ENCODE measurements at regions not wholly inside any gene's neighbourhood (a gene's known extent, or its start where the extent isn't known, plus 50 kb on each side); places are given as distances from the start of the nearest gene placed in this dataset.
A peak's percentile ranks its signal among the peaks of the same experiment; 100 is the strongest.

- no peak overlapping the region for H2AK9ac ChIP-seq (replicated peaks; ENCODE audit: low read depth, low read length, poor library complexity)
- no peak for ATAC-seq (ENCODE audit: low read depth)
- H3K27ac ChIP-seq (ENCODE audit: insufficient read depth, low read length): no peak overlapping the region
- peaks cover 3% of the 10 kb centered on the region; the same call in 1 of the 2 replicates for H4K20me1 ChIP-seq (ENCODE audit: insufficient read depth, low read length)
- H2BK20ac ChIP-seq (ENCODE audit: low read depth, low read length): no peak overlapping the region
- peaks cover 9% of the 10 kb centered on the region; the same call in 1 of the 2 replicates for H3K9me1 ChIP-seq (ENCODE audit: insufficient read depth, low read length)
- H3K23ac ChIP-seq (ENCODE audit: low read depth, low read length): no peak overlapping the region
- H2BK15ac ChIP-seq (ENCODE audit: low read depth, low read length): no peak overlapping the region
- no peak overlapping the region for H4K5ac ChIP-seq (ENCODE audit: low read depth, low read length)
- TF ChIP-seq FOS (IDR thresholded peaks at IDR 0.05; ENCODE audit: low read depth, low read length): 0 out of 2 replicates have a peak, but pooled peaks have one; percentile 27
- TF ChIP-seq RAD21 (IDR thresholded peaks at IDR 0.05; ENCODE audit: low read length): no peak
- no peak overlapping the region for H3K9ac ChIP-seq (ENCODE audit: low read depth, low read length)
- peaks cover 29% of the 10 kb centered on the region for H3K36me3 ChIP-seq (ENCODE audit: control insufficient read depth, insufficient read depth, low read length)
- H3K9me3 ChIP-seq (ENCODE audit: control insufficient read depth, insufficient read depth, low read length): no peaks in the 10 kb centered on the region
- H3K4me1 ChIP-seq (ENCODE audit: control insufficient read depth, insufficient read depth, low read length): no peaks in the 10 kb centered on the region; the same call in 1 of the 2 replicates
- H3K4ac ChIP-seq (ENCODE audit: low read depth, low read length): no peak overlapping the region
- DNase-seq: no peak
- H3K79me1 ChIP-seq (ENCODE audit: low read depth in 1 of 2, low read length in 2 of 2): peaks cover 2 to 14% of the 10 kb centered on the region in 2 experiments; a peak in 3 of 4 replicates
- H2AFZ ChIP-seq (replicated peaks; ENCODE audit: low read length, poor library complexity): no peak overlapping the region
- no peak overlapping the region for H3K4me2 ChIP-seq (ENCODE audit: low read depth, low read length)
- ChIA-PET CTCF (no interaction called here), POLR2A (ENCODE audit: unreplicated experiment) (no interaction called here)
- H3K4me3 ChIP-seq (ENCODE audit: insufficient read depth, low read depth, low read length): no peak overlapping the region
- H4K8ac ChIP-seq (ENCODE audit: low read depth in 2 of 2, low read length in 2 of 2): no peak overlapping the region
- intact Hi-C loops (cut with micrococcal nuclease) (no loop called here), dilution Hi-C loops (cut with HindIII; ENCODE audit: low sequenced_read_pairs, unreplicated experiment) (no loop called here), in situ Hi-C loops (cut with MboI; ENCODE audit: low sequenced_read_pairs) (no loop called here)
- no CpG with 5 or more reads among the region's 4 CpGs for WGBS, 2 experiments (ENCODE audit: extremely low coverage in 2 of 2, insufficient read length in 1 of 2)
- no peaks in the 10 kb centered on the region for H3K27me3 ChIP-seq (ENCODE audit: control insufficient read depth, insufficient read depth, low read length)
- no peak overlapping the region for H2BK120ac ChIP-seq (ENCODE audit: low read depth, low read length)
- no peak overlapping the region for H3K18ac ChIP-seq (ENCODE audit: low read depth, low read length)
- H4K91ac ChIP-seq (ENCODE audit: insufficient read depth, low read depth, low read length): no peak overlapping the region
- BruUV-seq (replicated peaks): no TSS peak
- H2AK5ac ChIP-seq (ENCODE audit: low read depth, low read length): no peak overlapping the region
- no peak overlapping the region for H3K14ac ChIP-seq (replicated peaks; ENCODE audit: low read depth, low read length)
- no peak overlapping the region for H2BK5ac ChIP-seq (ENCODE audit: low read depth, low read length, poor library complexity, severe bottlenecking)
- no peak overlapping the region for H3K56ac ChIP-seq (ENCODE audit: extremely low read depth, insufficient read depth, low read length)
These were observed 85.4 kb upstream of the RTL1 start for GRCh38 chr14:100988956-100989355.
